ENCODE measurements at regions not wholly inside any gene's neighbourhood (a gene's known extent, or its start where the extent isn't known, plus 50 kb on each side); places are given as distances from the start of the nearest gene placed in this dataset.

DNA sequence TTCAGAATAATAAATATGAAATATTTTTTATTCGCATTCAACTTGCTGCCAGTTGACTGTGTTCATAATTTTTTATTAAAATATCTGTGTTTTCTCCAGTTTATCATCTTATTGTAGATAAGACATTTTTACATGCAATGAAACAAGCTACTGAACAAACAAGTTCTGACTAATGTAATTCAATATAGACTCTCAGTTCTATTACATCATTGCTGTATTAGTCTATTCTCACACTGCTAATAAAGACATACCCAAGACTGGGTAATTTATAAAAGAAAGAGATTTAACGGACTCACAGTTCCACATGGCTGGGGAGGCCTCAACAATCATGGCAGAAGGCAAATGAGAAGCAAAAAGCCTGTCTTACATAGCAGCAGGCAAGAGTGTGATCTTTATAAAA is 1357.7 kb upstream of the CITED2 start:
- no peaks in the 10 kb centered on the region for H3K79me1 ChIP-seq (replicated peaks; ENCODE audit: low read length, poor library complexity, severe bottlenecking)
- WGBS = 83% methylated on average over 1 of the region's 2 CpGs

DNA sequence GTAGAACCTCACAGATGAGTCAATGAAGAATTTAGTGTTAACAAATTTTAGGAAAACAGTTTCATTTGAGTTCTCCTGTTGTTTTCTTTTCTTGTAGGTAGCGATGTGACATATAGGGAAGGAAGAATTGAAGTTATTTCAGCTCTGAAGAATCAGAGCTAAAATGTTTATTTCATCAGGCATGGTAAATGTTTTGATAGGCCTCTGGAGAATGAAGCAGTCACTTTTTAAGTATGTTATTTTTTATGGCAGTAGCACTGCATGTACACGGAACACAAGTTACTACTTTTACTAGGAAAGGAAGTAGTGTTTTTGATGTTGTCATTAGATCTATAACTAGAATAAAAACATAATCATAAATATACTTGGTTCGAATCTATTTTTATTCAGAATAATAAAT is 1357.3 kb upstream of the CITED2 start:
- no peak for DNase-seq
- Histone ChIP-seq H2BK15ac (ENCODE audit: low read depth, poor library complexity, severe bottlenecking) (no peak overlapping the region), H4K8ac (ENCODE audit: low read length) (no peak overlapping the region), H2AFZ (ENCODE audit: low read depth, low read length) (no peak overlapping the region), H2BK5ac (ENCODE audit: low read depth, low read length, poor library complexity, severe bottlenecking) (no peak overlapping the region), H3K27ac (ENCODE audit: low read length, poor library complexity, severe bottlenecking) (peak overlapping the region; percentile 32), H3K9ac (ENCODE audit: low read length) (no peak overlapping the region), H3K4me1 (ENCODE audit: control insufficient read depth, insufficient read depth, low read depth, low read length) (no peaks in the 10 kb centered on the region), H3K9me3 (ENCODE audit: control insufficient read depth, low read length) (no peaks in the 10 kb centered on the region), H3K18ac (ENCODE audit: low read depth in 1 of 2, low read length in 2 of 2) (no peak overlapping the region), H3K14ac (ENCODE audit: low read length in 2 of 2) (no peak overlapping the region), H3K4ac (ENCODE audit: low read depth in 1 of 2, low read length in 2 of 2) (no peak overlapping the region), H4K91ac (ENCODE audit: low read length) (no peak overlapping the region), H2AK5ac (ENCODE audit: low read length, severe bottlenecking) (no peak overlapping the region), H3K79me1 (replicated peaks; ENCODE audit: low read length, poor library complexity, severe bottlenecking) (no peaks in the 10 kb centered on the region), H3K23ac (ENCODE audit: low read length in 2 of 2) (no peak overlapping the region), H2BK12ac (ENCODE audit: low read length in 2 of 2) (no peak overlapping the region), H3K4me3 (ENCODE audit: insufficient read depth in 1 of 2, low read depth in 1 of 2, low read length in 2 of 2) (no peak overlapping the region), H3K4me2 (ENCODE audit: low read length, poor library complexity, severe bottlenecking) (no peak overlapping the region), H2BK120ac (ENCODE audit: low read depth, low read length) (no peak overlapping the region), H3K36me3 (ENCODE audit: control insufficient read depth in 1 of 2, insufficient read depth in 2 of 2, low read depth in 1 of 2, low read length in 2 of 2) (no peaks in the 10 kb centered on the region), H3K27me3 (ENCODE audit: control insufficient read depth in 1 of 2, insufficient read depth in 1 of 2, low read length in 2 of 2) (no peaks in the 10 kb centered on the region)
- 88% methylated on average over 1 of the region's 3 CpGs for WGBS

More for the DNA sequence above, 1357.7 kb upstream of the CITED2 start:
- DNase-seq = no peak
- no peak overlapping the region for H2BK5ac ChIP-seq (ENCODE audit: low read depth, low read length, poor library complexity, severe bottlenecking)
- no peak overlapping the region for H3K14ac ChIP-seq (ENCODE audit: low read length in 2 of 2)
- no peak overlapping the region for H2BK120ac ChIP-seq (ENCODE audit: low read depth, low read length)
- no peak overlapping the region for H2AFZ ChIP-seq (ENCODE audit: low read depth, low read length)
- no peak overlapping the region for H3K4ac ChIP-seq (ENCODE audit: low read depth in 1 of 2, low read length in 2 of 2)
- H2AK5ac ChIP-seq (ENCODE audit: low read length, severe bottlenecking) = no peak overlapping the region
- H3K9me3 ChIP-seq (ENCODE audit: control insufficient read depth, low read length) = no peaks in the 10 kb centered on the region
- H4K8ac ChIP-seq (ENCODE audit: low read length) = no peak overlapping the region
- no peak overlapping the region for H3K18ac ChIP-seq (ENCODE audit: low read depth in 1 of 2, low read length in 2 of 2)
- no peak overlapping the region for H3K4me3 ChIP-seq (ENCODE audit: insufficient read depth in 1 of 2, low read depth in 1 of 2, low read length in 2 of 2)
- H3K27me3 ChIP-seq (ENCODE audit: control insufficient read depth in 1 of 2, insufficient read depth in 1 of 2, low read length in 2 of 2) = no peaks in the 10 kb centered on the region
- H3K4me1 ChIP-seq (ENCODE audit: control insufficient read depth, insufficient read depth, low read depth, low read length) = no peaks in the 10 kb centered on the region
- no peaks in the 10 kb centered on the region for H3K36me3 ChIP-seq (ENCODE audit: control insufficient read depth in 1 of 2, insufficient read depth in 2 of 2, low read depth in 1 of 2, low read length in 2 of 2)
- no peak overlapping the region for H3K4me2 ChIP-seq (ENCODE audit: low read length, poor library complexity, severe bottlenecking)
- H2BK15ac ChIP-seq (ENCODE audit: low read depth, poor library complexity, severe bottlenecking) = no peak overlapping the region
- H3K27ac ChIP-seq (ENCODE audit: low read length, poor library complexity, severe bottlenecking) = no peak overlapping the region
- H4K91ac ChIP-seq (ENCODE audit: low read length) = no peak overlapping the region
- H3K9ac ChIP-seq (ENCODE audit: low read length) = no peak overlapping the region
- H3K23ac ChIP-seq (ENCODE audit: low read length in 2 of 2) = no peak overlapping the region
- no peak overlapping the region for H2BK12ac ChIP-seq (ENCODE audit: low read length in 2 of 2)

DNA sequence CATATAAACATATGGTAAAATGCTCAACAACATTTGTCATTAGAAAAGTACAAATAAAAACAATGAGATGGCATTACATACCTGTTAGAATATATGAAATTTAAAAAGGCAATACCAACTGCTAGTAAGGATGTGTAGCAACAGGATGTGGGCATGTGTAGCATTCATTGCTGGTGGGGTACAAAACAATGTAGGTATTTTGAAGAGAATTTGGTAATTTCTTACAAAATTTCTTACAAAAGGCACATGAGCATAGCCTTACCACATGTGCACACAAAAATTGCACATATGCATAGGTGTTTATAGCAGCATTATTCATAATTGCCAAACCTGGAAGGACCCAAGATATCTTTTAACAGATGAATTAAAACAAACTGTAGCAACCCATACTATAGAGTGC is 1355.1 kb upstream of the CITED2 start:
- H2BK5ac ChIP-seq (ENCODE audit: low read depth, low read length, poor library complexity, severe bottlenecking) = no peak overlapping the region

GRCh38 chr6:140718021-140718420 is 1343.6 kb upstream of the CITED2 start:
- Histone ChIP-seq H4K91ac (ENCODE audit: low read length) (no peak overlapping the region), H3K36me3 (ENCODE audit: control insufficient read depth in 1 of 2, insufficient read depth in 2 of 2, low read depth in 1 of 2, low read length in 2 of 2) (no peaks in the 10 kb centered on the region), H3K4me1 (ENCODE audit: control insufficient read depth, insufficient read depth, low read depth, low read length) (no peaks in the 10 kb centered on the region), H4K8ac (ENCODE audit: low read length) (no peak overlapping the region), H2BK12ac (ENCODE audit: low read length in 2 of 2) (no peak overlapping the region), H3K18ac (ENCODE audit: low read depth in 1 of 2, low read length in 2 of 2) (no peak overlapping the region), H2BK15ac (ENCODE audit: low read depth, poor library complexity, severe bottlenecking) (no peak overlapping the region), H3K79me1 (replicated peaks; ENCODE audit: low read length, poor library complexity, severe bottlenecking) (no peaks in the 10 kb centered on the region), H3K23ac (ENCODE audit: low read length in 2 of 2) (no peak overlapping the region), H3K27me3 (ENCODE audit: control insufficient read depth in 1 of 2, insufficient read depth in 1 of 2, low read length in 2 of 2) (no peaks in the 10 kb centered on the region), H3K9ac (ENCODE audit: low read length) (no peak overlapping the region), H3K9me3 (ENCODE audit: control insufficient read depth, low read length) (peaks cover 6% of the 10 kb centered on the region), H2BK120ac (ENCODE audit: low read depth, low read length) (no peak overlapping the region), H2AFZ (ENCODE audit: low read depth, low read length) (no peak overlapping the region), H3K4me2 (ENCODE audit: low read length, poor library complexity, severe bottlenecking) (no peak overlapping the region), H3K4ac (ENCODE audit: low read depth in 1 of 2, low read length in 2 of 2) (no peak overlapping the region), H2BK5ac (ENCODE audit: low read depth, low read length, poor library complexity, severe bottlenecking) (no peak overlapping the region), H3K4me3 (ENCODE audit: insufficient read depth in 1 of 2, low read depth in 1 of 2, low read length in 2 of 2) (no peak overlapping the region), H3K27ac (ENCODE audit: low read length, poor library complexity, severe bottlenecking) (no peak overlapping the region), H2AK5ac (ENCODE audit: low read length, severe bottlenecking) (no peak overlapping the region), H3K14ac (ENCODE audit: low read length in 2 of 2) (no peak overlapping the region)
- DNase-seq = no peak

More for the DNA sequence above, 1355.1 kb upstream of the CITED2 start:
- no peak overlapping the region for H3K4ac ChIP-seq (ENCODE audit: low read depth in 1 of 2, low read length in 2 of 2)
- H2BK15ac ChIP-seq (ENCODE audit: low read depth, poor library complexity, severe bottlenecking) = no peak overlapping the region
- H2BK120ac ChIP-seq (ENCODE audit: low read depth, low read length) = no peak overlapping the region
- no peak overlapping the region for H3K23ac ChIP-seq (ENCODE audit: low read length in 2 of 2)
- no peak overlapping the region for H4K91ac ChIP-seq (ENCODE audit: low read length)
- no peak overlapping the region for H3K4me3 ChIP-seq (ENCODE audit: insufficient read depth in 1 of 2, low read depth in 1 of 2, low read length in 2 of 2)
- no peaks in the 10 kb centered on the region for H3K79me1 ChIP-seq (replicated peaks; ENCODE audit: low read length, poor library complexity, severe bottlenecking)
- no peak overlapping the region for H3K14ac ChIP-seq (ENCODE audit: low read length in 2 of 2)
- no peaks in the 10 kb centered on the region for H3K36me3 ChIP-seq (ENCODE audit: control insufficient read depth in 1 of 2, insufficient read depth in 2 of 2, low read depth in 1 of 2, low read length in 2 of 2)
- no peak overlapping the region for H4K8ac ChIP-seq (ENCODE audit: low read length)
- H2AFZ ChIP-seq (ENCODE audit: low read depth, low read length) = no peak overlapping the region
- no peak overlapping the region for H3K18ac ChIP-seq (ENCODE audit: low read depth in 1 of 2, low read length in 2 of 2)
- no peak overlapping the region for H3K27ac ChIP-seq (ENCODE audit: low read length, poor library complexity, severe bottlenecking)
- H2BK12ac ChIP-seq (ENCODE audit: low read length in 2 of 2) = no peak overlapping the region
- no peaks in the 10 kb centered on the region for H3K27me3 ChIP-seq (ENCODE audit: control insufficient read depth in 1 of 2, insufficient read depth in 1 of 2, low read length in 2 of 2)
- H2AK5ac ChIP-seq (ENCODE audit: low read length, severe bottlenecking) = no peak overlapping the region
- no peaks in the 10 kb centered on the region for H3K4me1 ChIP-seq (ENCODE audit: control insufficient read depth, insufficient read depth, low read depth, low read length)
- no peak overlapping the region for H3K9ac ChIP-seq (ENCODE audit: low read length)
- H3K9me3 ChIP-seq (ENCODE audit: control insufficient read depth, low read length) = peaks cover 10% of the 10 kb centered on the region
- H3K4me2 ChIP-seq (ENCODE audit: low read length, poor library complexity, severe bottlenecking) = no peak overlapping the region
- no peak for DNase-seq
